GM19351 (cell line): ENCODE measurements at regions not wholly inside any gene's neighbourhood (a gene's known extent, or its start where the extent isn't known, plus 50 kb on each side); places are given as distances from the start of the nearest gene placed in this dataset.

ENCODE experiments used
- ATAC-seq: cut with Tn5 transposase; IDR thresholded peaks from one replicate; pipeline ENCODE4 v1.9.1; 2021; ENCODE audit warnings: mild to moderate bottlenecking, moderate library complexity; ENCODE audit not compliant: unreplicated experiment

DNA sequence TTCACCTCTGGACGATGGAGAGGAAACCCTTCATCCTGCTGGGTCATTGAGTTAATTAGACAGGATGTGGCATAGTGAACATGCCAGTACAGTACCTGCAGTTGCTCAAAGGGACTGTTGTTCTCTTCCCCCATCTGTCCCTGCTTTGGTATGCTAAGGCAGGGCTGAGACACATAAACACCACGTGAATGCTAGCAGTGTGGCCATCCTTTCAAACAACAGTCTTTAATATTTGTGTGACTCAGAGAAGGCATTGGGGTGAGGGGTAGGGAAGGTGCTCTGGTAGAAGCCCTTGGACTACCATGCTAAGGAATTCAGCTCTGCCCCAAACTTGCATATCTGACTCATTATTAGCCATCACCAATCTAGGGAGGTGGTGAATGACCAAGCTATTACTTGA is 180.2 kb upstream of the ZNF618 start:
- ATAC-seq: no peak

DNA sequence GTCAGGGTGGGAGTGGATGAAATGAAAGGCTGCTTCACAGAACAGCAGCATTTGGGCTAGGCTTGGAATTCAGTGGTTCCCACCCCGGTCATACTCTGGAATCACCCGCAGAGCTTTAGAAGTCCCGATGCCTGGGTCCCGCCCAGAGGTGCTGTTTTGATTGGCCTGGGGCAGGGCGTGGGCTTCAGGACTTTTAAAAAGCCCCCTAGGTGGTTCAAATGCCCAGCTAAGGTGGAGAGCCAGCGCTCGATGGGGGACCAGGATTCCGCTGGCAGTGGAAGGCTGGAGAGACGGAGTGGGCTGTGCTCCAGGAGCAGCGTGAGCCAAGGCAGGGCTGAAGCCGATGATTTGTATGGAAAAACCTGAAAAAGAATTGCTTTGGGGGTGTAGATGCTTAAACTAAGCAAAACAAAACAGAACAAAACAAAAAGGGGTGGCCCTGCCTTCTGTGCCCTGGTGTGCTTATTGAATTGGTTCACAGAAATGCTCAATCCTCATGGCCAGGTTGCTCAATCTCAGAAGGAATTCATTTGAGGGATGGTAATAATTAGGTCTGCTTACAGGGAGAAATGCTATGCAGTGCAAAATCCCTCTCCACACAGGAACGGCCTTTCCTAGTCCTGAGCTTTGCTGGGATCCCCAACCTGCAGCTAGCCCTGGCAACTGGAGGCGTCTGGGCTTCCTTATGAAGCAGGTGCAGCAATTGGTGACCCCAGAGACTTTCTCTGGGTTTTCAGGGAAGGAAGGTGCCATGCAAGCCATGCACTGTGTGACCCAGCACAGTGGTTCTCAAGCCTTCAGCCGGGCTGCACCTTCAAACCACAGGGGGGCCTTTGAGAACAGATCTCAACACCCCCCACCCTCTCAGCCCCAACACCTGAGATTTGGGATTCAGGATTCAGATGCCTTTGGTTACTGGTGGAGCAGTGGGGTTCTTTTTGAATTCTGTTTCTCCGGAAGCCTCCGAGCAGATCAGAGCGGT is 174.0 kb upstream of the ZNF618 start:
- no peak for ATAC-seq

DNA sequence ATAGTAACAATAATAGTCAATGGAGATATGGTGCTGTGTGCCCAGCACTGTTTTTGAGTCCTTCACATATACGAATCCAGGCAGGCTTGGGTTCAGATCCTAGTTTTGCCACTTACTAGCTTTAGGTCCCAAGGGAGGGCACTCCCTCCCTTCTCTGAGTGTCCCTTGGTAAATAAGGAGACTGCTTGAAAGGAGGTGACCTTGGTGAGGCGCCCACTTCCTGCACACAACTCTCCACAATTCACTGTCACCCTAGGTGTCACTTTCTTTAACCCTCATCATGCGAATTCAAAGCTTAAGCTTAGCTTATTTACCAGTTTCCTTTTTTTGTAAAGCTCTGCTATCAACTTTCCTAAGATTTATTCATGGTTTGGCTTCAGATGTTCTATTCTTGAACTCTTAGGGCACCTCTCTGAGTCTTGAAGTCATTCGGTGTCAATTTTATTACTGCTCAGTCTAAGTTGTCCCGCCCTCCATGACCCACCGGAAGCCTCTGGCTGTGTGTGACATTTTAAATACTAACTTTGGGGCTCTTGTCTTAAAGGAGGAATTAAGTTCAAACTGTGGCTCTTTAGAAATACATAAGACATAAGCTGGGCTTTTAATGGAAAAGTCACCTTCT is 170.7 kb upstream of the ZNF618 start:
- no peak for ATAC-seq

DNA sequence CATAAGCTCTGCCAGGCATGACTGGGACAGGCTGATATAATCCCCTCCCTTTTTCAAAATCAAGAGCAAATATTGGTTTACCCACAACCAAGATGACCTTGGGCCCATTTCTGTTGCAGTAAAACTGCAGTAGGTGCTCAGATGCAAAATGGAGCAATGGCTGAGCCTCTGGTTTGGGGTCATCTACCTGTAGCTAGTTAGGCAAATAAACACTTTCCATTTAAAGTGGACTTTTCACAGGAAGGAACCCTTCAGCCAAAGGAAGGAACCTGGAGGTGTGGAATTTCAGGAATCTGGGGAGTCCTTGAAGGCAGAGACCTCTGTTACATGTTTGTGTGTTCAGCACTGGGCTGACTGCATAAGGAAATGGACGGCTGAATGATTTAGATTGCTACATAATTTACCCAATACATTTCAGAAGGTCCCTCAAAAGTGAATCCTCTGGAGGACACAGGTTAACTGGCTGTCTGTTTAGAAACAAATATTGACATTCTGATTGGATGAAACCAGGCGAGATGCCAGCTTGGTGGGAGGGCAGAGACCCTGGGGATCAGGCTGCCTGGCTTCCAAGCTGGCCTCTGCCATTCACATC is 170.1 kb upstream of the ZNF618 start:
- ATAC-seq: no peak

DNA sequence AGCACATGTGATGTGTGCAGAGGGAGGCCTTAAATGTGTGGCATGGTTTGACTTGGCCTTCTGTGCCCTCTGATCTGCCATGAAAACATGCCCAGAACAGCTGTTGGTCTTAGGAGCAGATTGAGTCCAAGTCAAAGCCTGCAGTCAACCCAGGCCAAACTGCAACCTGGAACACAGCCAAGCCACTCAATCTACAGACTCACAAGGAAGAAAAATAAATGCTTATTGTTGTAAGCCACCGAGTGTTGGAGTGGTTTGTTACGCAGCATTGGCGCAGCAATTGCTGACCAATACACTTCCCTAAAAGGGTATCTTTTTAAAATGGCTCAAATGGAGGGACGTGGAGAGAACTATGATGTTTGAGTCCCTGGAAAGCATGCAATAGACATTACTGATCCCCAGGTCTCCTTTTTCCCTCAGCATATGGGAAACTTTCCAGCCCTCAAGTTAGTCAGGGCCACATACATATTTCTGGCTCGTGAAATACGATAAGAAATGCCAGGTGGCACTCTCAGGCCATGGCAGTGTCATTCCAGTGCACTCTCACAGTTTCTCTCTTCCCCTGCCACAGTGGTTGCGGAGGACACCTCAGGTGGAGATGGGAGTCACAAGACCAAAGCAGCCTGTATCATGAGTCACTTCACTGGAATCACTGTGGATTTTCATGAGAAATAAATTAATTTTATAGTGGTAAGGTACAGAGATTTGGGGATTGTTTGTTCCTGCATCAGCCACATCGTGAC is 168.0 kb upstream of the ZNF618 start:
- no peak for ATAC-seq

DNA sequence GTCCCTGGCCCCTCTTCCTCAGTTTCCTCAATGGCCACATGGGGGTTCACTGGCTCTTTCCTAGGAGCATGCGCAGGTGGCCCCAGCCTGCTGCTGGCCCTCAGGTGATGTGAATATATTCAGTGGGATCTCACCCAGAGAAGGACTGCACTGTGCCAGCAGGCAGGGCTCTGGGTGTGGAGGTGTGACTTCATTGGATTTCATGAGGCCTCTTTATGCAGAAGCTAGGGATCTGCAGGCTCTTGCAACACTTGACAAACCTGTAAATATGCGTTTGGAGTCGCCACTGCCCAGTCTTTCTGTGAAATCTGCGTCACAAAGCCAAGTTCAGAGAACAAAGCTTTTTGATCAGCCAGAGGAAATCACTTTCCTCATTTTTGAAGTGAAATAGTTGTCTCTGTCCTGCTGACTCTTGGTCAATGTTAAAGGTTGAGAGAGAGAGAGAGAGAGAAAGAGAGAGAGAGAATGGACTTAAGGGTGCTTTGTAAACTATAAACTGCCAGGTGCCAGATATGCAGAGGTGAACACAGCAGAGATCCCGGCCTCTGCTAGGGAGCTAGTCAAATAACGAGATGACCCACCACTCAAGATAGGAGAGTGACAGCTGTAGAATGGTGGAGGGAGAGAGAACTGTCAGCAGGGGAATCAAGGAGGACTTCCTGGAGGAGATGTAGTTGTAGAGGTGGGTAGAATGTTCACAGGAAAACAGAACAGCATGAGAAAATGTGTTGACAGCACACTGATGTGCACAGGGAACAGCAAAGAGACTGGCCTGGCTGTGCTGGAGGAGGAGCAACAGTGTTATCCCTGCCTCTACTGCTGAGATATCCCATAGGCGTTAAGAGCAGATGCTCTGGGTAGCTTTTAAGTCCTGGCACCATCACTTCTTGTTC is 167.0 kb upstream of the ZNF618 start:
- no peak for ATAC-seq

DNA sequence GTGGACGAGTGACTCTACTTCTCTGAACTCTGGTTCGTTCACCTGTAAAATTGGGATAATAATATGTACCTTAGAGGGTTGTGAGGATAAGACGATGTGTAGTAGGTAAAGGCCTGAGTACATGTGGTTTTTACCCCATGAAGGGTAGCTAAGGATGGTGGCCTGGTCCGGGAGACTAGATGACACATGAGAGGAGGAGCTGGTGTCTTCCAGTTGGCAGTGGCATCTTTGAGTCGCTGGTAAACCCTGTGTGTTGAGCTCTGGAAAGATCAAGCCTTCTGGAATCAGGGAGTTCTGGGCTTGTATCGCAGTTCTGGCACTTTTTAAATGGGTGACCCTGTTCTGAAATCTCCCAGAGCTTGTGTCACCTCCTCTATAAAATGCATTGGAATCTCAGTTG is 166.4 kb upstream of the ZNF618 start:
- no peak for ATAC-seq

DNA sequence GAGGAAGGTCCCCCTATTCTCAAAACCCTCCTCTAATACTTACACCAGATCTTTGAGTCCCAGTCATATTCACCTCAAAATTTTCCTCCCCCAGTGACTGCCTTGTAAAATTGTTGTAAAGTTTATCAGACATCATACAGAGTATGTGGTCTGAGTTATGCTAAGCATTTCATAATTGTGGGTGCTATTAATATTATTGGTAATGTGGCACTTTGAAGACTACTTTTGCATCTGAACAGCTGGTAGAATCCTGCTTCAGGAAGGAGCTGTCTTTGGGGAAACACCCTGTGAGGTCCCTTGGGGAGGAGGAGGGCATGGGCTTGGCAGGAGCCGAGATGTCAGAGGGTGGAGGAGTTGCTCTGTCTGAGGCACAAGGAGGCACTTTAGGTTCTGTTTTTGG is 164.9 kb upstream of the ZNF618 start:
- ATAC-seq: no peak

DNA sequence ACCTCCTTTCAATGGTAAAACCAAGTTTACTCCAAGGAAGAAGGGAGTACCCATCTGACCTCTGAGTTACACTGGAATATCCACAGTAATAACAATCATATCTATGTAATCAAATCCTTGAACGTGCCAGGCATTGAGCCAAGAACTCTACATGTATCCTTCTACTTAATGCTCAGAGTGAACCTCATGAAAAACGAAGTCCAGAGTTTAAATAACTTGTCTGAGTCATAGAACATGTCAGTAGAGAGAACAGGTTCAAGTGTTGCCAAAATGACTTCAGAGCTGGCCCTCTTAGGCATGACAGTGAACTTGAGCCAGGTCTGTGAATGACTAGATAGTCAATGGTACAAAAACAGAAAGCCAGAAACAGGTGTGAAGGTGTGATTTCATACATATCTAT is 164.1 kb upstream of the ZNF618 start:
- no peak for ATAC-seq

DNA sequence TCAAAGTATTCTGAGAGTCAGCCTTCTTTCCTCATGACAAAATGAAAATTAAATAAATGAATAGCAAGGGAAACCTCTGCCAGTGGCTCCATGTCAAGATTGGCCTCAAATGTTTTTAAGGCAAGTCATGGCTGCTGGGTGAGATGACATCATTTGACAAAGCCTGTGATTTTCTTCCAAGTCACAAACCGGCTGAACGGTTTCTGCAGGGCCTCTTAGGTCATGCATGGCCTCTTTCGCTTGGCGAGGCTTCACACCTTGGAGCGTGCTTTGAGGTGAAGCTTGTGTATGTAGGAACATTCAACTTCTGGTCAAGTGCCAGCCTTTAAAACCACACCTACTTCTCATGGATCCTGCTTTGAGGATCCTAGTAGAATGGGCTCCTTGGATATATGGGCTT is 161.0 kb upstream of the ZNF618 start:
- ATAC-seq: no peak

DNA sequence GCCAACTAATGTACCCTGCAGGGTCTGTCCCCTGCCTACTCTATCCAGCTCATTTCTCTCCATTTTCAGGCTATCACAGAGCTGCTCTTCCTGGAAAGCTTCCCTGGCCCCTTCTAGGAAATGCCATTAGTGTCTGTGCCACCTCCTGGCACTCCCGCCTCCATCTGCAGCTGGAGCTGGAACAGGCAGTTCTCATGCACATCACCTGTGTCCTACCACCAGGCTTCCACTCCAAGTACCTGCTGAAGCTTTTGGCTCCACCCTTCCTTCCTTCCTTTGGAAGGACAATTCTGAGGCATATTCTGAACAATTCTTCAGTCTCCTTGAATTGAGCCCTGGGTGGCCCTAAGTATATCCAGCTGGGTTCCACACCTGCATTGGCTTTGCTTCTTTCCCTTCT is 156.2 kb upstream of the ZNF618 start:
- ATAC-seq: no peak

DNA sequence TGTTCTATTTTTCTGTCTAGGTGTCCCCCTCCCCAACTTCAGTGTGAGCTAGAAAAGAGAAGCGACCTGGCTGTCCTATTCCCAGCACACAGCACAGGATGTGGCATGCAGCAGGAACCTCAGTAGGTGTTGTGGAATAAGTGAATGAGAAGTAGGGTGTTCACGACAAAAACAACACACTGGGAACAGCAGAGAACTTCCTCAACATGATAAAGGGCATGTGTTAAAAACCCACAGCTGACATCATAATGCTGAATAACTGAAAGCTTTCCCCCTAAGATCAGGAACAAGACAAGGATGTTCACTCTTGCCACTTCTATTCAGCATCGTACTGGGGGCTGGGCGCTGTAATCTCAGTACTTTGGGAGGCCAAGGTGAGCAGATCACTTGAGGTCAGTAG is 155.6 kb upstream of the ZNF618 start:
- ATAC-seq: no peak

DNA sequence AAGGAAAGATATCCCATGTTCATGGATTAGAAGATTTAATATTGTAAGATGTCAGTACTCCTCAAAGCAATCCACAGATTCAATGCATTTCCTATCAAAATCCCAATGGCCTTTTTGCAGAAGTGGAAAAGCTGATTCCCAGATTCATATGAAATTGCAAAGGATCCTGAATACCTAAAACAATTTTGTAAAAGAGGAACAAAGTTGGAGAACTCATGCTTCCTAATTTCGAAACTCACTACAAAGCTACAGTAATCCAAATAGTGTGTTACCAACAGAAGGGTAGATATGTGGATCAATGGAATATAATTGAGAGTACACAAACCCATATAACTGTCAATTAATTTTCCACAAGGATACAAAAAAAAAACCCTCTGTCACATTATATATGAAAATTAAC is 154.3 kb upstream of the ZNF618 start:
- no peak for ATAC-seq

DNA sequence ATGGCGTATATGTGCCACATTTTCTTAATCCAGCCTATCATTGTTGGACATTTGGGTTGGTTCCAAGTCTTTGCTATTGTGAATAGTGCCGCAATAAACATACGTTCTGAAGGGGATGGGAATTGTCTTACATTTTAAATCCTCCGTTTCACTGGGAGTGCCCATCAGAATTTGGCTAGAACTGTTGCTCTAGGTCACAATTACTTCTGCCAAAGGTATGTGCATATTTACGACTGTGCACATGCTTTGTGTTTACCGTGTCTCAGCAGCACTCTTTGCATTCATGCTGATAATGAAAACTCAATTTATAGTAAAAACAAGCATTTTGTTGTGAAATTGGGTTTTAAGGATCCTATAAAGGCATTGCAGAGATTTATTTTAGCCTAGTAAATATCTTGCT is 151.9 kb upstream of the ZNF618 start:
- ATAC-seq: no peak

DNA sequence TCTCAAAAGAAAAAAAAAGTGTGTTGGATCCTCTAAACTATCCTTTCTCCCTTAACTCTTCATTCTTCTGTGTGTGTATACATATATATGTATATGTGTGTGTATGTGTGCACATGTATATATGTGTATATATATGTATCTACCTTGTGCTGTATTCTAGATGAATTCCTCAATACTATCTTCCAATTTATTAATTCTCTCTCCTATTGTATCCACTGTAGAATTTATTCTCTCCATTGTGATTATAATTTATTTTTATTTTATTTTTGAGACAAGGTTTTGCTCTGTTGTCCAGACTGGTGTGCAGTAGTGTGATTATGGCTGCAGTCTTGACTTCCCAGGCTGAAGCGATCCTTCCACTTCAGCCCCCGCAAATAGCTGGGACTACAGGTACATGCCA is 147.1 kb upstream of the ZNF618 start:
- no peak for ATAC-seq

DNA sequence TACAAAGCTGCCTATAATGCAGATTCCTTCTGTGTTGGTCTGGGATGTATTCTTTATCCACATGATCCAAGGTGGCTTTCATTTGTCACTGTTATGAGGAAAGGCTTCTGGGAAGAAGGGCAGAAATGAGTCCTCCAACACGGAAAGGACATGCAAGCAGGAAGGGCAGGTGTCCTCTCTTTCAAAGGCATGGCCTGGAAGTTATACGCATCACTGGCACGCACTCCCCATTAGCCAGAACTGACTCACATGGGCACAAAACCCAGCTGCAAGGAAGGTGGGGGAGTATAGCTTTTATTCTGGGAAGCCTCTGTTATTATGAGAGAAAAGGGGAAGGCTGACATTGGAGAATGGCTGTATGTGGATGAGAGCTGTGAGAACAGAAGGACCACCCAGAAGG is 141.3 kb upstream of the ZNF618 start:
- ATAC-seq: no peak

DNA sequence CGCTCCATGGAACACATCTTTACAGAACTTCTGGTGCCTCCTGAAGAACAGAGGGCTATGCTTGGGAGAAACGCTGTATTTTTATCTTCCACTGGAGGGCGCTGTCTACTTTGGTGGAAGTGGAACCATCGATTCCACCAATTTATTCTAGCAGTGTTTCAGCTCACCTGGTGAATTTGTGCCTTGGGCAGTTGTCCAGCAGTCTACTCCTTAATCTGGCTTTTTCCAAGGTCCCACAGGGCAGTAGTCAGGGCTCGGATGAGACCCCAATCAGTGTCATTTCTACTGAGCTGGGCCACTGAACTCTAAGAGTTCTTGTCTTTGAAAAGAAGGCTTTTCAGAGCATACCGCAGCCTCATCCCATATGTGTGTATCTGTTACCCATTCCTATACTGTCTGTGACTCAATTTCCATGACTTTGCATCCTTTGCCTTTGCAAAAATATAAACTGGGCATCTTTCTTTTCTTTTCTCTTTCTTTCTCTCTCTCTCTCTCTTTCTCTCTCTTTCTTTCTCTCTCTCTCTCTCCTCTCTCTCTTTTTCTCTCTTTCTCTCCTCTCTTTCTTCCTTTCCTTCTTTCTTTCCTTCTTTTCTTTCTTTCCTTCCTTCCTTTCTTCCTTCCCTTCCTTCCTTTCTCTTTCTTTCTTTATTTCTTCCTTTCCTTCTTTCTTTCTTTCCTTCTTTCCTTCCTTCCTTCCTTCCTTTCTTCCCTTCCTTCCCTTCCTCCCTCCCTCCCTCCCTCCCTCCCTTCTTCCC is 138.4 kb upstream of the ZNF618 start:
- ATAC-seq: no peak

DNA sequence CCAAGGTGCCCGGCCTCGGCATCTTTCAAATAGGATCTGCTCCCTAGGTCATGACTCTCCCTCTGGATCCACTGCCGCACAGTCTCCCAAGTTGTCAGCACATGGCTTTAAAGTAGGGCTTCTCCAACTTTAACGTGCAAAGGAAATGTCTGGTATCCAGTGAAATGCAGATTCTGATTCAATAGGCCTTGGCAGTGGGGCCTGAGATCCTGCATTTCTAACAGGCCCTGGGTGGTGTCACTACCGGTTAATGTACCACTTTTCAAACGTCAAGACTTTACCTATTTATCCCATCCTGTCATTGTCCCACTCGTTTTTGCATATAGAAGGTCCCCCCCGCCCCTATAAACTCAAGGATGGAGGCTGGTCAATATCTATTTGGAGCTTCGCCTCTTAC is 137.6 kb upstream of the ZNF618 start:
- ATAC-seq: no peak

DNA sequence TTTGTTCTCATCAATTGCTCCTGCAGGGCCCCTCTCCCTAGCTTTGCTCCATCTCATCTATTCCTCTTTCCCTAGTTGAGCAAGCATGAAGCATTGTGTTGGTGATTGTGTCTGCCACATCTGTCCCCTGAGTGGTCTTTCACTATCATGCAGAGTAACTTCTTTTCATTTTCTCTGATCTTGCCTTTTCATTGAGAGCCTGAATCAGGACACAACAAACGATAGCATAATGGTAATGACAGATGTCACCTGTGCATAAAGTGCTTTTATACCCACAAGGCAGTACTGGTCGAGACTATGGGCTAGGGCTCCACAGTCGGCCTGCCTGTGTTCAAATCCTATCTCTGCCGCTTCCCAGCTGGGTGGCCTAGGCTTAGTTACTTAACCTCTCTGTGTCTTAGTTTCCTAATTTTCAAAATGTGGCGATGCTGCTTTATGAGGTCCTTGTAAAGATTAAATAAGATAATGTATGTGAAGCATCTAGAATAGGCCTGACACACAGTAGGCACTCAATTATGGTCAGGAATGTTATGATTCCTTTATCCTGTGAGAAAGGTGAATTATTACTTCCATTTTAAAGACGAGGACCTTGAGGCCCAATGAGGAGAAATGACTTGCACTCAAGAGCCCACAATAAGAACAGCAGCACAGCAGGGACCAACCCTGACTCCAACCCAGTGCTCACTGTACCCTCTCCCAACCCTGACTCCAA is 137.1 kb upstream of the ZNF618 start:
- ATAC-seq: no peak
